ENCODE measurements at regions not wholly inside any gene's neighbourhood (a gene's known extent, or its start where the extent isn't known, plus 50 kb on each side); places are given as distances from the start of the nearest gene placed in this dataset.

GRCh38 chrX:14355556-14355955, 173.8 kb upstream of the GLRA2 start:
- CTCF ChIA-PET, result no interaction called here
- H3K4me3 ChIP-seq, result no peak overlapping the region
- BruUV-seq (replicated peaks), result no TSS peak
- no peaks in the 10 kb centered on the region for H3K27me3 ChIP-seq (replicated peaks in 1 of 2; ENCODE audit: control insufficient read depth in 2 of 2, insufficient read depth in 2 of 2, low read length in 1 of 2)
- ATAC-seq (no peak), DNase-seq (ENCODE audit: low read depth, low spot score) (no peak), FAIRE-seq (no peak)
- no peak overlapping the region for H3K9ac ChIP-seq (ENCODE audit: control insufficient read depth, insufficient read depth, low read length)
- no peak overlapping the region for H3K27ac ChIP-seq (ENCODE audit: control insufficient read depth, insufficient read depth)
- no peak overlapping the region for H2AFZ ChIP-seq (ENCODE audit: control insufficient read depth, low read depth, low read length)
- H3K4me1 ChIP-seq (ENCODE audit: control insufficient read depth, insufficient read depth, low read length), result no peaks in the 10 kb centered on the region
- no peaks in the 10 kb centered on the region for H3K9me3 ChIP-seq (replicated peaks; ENCODE audit: control insufficient read depth, insufficient read depth, low read length)
- no peaks in the 10 kb centered on the region for H4K20me1 ChIP-seq (ENCODE audit: control insufficient read depth, insufficient read depth)
- in situ Hi-C loops (cut with MboI) (no loop called here), intact Hi-C loops (cut with micrococcal nuclease; ENCODE audit: unreplicated experiment) (no loop called here)
- H3K4me2 ChIP-seq (ENCODE audit: control insufficient read depth, insufficient read depth), result no peak overlapping the region
- no peaks in the 10 kb centered on the region for H3K79me2 ChIP-seq (ENCODE audit: control insufficient read depth, insufficient read depth, low read length)
- SMC1A ChIA-PET (ENCODE audit: uncharacterized antibody, unreplicated experiment), result no interaction called here
- RAD21 ChIA-PET (ENCODE audit: unreplicated experiment), result no interaction called here
- POLR2A ChIA-PET, result no interaction called here
- TF ChIP-seq E4F1 (IDR thresholded peaks at IDR 0.05; ENCODE audit: borderline replicate concordance, partially characterized antibody) (no peak), RELA (IDR thresholded peaks at IDR 0.05; ENCODE audit: borderline replicate concordance, partially characterized antibody) (no peak), SMC3 (IDR thresholded peaks at IDR 0.05; ENCODE audit: borderline replicate concordance, low read length) (no peak), EP300 (IDR thresholded peaks at IDR 0.05; ENCODE audit: borderline replicate concordance in 1 of 2, control insufficient read depth in 1 of 2, low read depth in 2 of 2, low read length in 2 of 2) (no peak), NFYB (IDR thresholded peaks at IDR 0.05; ENCODE audit: insufficient read depth, low read depth, low read length) (no peak), MXI1 (IDR thresholded peaks at IDR 0.05; ENCODE audit: low read depth, low read length) (no peak), EZH2 (IDR thresholded peaks at IDR 0.05; ENCODE audit: borderline replicate concordance, control insufficient read depth, low read depth, low read length) (no peak), MEF2B (IDR thresholded peaks at IDR 0.05; ENCODE audit: partially characterized antibody, poor library complexity, severe bottlenecking) (no peak), STAT1 (conservative IDR thresholded peaks at IDR 0.05) (no peak), GATAD2B (conservative IDR thresholded peaks at IDR 0.05; ENCODE audit: low read depth) (no peak), SIX5 (IDR thresholded peaks at IDR 0.05; ENCODE audit: low read depth, low read length, severe bottlenecking) (no peak)
- TF ChIP-seq, protein P1, sequence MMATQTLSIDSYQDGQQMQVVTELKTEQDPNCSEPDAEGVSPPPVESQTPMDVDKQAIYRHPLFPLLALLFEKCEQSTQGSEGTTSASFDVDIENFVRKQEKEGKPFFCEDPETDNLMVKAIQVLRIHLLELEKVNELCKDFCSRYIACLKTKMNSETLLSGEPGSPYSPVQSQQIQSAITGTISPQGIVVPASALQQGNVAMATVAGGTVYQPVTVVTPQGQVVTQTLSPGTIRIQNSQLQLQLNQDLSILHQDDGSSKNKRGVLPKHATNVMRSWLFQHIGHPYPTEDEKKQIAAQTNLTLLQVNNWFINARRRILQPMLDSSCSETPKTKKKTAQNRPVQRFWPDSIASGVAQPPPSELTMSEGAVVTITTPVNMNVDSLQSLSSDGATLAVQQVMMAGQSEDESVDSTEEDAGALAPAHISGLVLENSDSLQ (IDR thresholded peaks at IDR 0.05), result no peak
- TF ChIP-seq, protein P2, sequence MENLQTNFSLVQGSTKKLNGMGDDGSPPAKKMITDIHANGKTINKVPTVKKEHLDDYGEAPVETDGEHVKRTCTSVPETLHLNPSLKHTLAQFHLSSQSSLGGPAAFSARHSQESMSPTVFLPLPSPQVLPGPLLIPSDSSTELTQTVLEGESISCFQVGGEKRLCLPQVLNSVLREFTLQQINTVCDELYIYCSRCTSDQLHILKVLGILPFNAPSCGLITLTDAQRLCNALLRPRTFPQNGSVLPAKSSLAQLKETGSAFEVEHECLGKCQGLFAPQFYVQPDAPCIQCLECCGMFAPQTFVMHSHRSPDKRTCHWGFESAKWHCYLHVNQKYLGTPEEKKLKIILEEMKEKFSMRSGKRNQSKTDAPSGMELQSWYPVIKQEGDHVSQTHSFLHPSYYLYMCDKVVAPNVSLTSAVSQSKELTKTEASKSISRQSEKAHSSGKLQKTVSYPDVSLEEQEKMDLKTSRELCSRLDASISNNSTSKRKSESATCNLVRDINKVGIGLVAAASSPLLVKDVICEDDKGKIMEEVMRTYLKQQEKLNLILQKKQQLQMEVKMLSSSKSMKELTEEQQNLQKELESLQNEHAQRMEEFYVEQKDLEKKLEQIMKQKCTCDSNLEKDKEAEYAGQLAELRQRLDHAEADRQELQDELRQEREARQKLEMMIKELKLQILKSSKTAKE (IDR thresholded peaks at IDR 0.05; ENCODE audit: low read depth, poor library complexity, severe bottlenecking), result no peak
- H3K36me3 ChIP-seq (ENCODE audit: control insufficient read depth in 2 of 2, insufficient read depth in 2 of 2, low read length in 1 of 2), result no peaks in the 10 kb centered on the region

Data from GM12878 (cell line).